ENCODE measurements at regions not wholly inside any gene's neighbourhood (a gene's known extent, or its start where the extent isn't known, plus 50 kb on each side); places are given as distances from the start of the nearest gene placed in this dataset.
"Not testable (repeated sequence)": the region's sequence is repeated elsewhere in the genome, so short reads cannot be mapped to it uniquely, and the experiment has no call there.

DNA sequence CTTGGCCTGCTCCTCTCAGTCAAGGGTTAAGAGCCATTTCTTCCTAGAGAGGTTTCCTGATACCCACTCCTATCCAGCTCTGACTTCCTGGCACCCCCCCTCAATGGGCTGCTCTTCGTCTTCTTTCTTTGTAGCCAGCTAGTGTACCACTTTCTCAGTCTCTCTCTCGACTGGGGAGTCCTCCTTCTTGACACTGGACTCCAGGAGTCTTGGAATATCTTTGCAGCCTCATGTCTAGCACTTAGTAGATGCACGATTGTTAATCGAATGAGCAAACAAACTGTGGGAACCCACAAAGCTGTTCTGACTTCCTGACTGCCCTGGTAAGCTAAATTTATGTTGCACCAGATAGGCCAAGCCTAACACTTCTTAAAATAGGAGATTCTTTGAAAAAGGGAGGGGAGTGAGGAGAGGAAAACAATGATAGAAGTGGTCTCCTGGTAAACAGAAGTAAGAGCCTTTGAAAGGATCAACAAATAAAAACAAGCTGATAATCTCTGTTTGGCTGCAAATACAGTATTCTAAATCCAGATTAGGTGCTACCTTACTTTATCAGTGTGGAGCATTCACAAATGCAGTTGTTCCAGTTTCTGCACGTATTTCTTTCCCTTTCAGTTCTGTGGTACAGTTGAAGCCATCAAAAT, 160.1 kb upstream of the CITED2 start:
- FAIRE-seq = no peak

DNA sequence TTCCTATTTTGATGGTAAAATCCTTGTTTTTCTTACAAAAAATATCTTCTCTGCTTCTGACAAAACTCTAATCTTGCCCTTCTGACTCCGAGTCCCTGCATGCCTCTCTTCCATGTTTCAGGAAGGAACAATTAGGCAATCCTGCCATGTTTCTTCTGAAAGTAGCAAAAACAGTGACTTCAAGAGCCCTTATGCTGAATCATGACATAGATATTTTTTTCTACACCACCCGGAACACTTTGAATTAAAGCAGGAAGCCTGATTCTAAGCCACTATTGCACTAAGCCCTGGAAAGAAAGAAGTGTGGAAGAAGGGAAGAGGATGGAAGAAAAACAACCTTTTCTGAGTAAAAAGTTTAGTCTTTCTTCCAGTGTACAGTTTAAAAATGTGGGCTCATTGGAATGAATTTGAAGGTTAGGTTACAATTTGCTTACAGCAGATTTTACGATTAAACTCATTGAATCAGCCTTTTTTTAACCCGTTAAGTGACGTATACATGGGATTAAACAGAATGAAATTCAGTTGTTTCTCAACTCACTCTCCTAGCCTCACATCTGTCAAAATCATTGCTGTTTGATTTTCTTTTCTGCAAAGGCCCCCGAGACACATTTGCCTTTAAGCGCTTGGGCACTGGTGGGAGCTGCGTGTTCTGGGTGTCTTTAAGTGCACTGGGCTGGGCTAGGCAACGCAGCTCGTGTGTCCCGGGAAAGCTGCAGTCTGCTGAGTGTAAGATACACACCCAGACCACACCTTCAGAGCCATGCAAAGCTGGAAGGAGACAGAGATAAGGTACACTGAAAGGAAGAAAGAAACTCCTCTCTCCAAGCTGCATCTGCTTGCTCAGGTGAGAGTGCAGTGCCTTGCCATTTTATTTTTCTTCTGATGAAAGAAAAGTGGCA, 159.4 kb upstream of the CITED2 start:
- no peak for FAIRE-seq

DNA sequence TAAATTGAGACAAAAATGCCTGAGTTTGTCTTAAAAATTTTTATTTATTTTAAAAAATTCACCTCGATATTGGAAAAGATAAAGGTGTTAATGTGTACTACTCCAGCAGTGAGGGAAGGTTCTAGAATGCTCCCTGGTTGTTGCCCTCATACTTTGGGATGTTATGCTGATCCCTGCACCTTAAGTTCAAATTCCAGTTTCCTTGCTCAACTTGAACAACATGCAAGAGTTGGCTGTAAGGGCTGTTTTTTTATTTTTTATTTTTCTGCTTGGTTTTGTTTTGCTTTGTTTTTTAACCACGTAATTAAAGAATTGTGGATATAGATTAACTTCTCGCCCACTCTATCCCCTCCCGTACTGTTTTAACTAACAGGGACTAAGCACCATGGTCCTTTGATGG, 158.7 kb upstream of the CITED2 start:
- FAIRE-seq = no peak

DNA sequence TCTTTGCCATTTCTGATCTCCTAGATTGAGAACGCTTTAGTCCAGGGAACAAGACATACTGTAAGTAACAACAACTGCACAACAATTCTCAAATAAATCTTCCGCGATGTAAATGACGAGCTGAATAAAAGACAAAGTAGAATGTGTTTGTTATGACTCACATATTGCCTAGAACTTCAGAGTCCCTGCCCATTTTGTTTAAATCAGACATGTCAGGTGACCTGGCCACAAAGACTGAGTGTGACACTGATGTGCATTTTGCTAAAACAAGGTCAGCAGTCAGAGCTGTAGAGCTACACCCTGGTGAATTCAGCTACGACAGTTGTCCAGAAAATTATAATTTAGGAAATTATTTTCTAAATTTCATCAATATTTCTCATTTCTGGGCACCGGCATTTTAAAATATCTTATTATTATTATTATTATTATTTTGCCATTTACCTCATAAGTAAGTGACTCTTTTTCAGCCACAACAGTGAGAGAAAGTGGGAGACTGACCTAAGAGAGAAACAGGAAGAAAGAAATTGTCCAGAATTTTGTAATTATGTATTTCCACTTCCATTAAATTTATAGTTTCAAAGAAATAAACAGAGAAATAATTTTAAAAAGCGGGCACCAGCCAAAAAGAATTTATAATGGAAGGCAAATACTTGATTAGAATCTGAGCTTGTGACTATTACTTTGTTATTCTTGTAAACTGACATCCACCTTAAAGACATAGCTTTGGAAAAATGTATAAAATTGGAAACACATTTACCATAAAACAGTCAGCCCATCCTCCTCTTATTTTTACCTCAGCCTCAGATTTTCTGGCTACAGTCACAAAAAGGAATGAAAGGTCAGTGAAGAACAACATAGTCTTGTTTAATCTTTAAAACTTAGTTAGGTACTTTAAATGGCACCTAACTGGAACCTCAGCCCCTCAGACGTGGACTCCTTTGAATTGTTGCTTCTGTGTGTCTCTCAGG, 157.0 kb upstream of the CITED2 start:
- FAIRE-seq = no peak

DNA sequence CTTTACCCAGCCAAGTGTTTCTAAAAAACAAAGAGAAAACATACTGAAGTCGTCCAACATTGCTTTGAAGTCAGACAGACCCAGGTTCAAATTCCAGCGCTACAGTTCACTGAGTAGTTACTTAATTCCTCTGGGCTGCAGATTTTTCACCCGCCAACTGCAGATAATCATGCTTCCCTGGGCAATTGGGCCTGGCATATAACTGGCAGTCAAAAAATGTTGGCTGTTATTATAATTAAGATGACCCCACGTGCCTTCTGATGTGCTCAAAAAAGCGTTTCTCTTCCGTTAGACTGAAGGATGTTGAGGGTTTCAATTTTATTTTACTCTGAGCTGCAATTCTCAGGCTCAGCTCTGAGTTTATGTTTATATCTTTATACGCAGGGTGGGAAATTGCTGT, 156.1 kb upstream of the CITED2 start:
- FAIRE-seq = no peak

DNA sequence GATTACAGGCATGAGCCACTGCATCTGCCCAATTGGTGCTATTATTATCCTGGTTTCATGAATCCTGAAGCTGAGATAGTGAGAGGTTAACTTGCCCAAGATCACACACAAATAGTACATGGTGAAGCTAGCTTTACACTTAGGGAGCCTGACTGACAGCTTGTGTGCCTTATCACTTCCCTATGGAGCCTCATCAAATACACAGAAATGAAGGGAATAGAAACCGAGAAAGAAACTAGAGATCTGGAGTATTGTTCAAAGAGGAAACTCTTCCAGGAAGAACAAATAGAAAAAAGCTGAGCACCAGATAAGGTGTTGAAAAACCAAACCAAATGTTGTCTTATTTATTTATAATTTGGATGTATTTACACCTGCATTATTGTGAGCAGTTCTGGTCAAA, 155.0 kb upstream of the CITED2 start:
- no peak for FAIRE-seq

DNA sequence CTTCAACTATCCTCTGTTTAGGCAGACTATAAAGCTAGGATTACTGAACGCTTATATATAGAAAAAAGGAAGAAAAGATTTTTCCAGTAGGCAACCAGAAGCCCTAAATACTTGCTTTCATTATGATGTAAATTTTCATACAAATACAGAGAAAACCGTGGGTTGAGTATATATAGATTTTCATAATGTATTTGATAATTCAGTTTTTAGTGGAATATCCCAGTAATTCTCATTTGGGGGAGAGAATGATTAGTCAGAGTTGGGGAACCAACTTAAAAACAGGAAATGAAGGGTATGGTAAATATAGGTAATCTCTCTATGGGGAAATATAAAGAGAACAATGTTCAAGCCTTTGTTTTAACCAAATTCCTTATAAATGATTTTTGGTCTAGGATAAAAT, 154.0 kb upstream of the CITED2 start:
- FAIRE-seq = no peak

DNA sequence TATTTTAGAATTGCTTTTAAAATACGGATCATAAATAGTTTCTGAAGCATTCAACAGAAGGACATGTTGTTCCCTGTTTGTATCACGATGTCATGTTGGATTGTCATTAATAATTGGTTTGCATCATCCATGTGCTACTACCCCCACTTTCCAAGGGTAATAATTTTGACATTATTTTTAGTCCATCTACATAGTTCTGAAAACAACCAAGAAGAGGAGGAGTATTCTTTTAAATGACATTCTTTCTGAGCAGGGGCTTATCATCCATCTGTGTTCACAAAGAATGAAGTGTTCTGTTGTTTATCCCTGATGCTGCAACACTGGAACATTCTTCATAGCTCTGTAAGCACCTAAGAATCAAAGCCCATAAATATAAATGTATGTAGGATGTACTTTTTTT, 151.0 kb upstream of the CITED2 start:
- peak; percentile 94 for FAIRE-seq

DNA sequence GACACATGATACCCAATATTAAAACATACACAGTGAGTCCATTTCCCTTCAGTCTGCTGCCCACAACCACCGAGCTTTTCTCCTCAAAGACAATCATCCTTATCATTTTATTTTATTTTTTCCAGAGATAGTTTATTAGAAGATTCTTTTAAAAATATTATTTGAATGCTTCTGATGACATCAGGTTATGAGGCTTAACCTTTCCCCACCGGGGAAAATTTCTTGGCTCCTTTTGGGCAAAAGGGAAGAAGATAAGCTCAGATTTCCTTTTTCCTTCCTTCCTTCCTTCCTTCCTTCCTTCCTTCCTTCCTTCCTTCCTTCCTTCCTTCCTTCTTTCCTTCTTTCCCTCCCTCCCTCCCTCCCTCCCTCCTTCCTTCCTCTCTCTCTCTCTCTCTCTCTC, 149.5 kb upstream of the CITED2 start:
- no peak for FAIRE-seq

DNA sequence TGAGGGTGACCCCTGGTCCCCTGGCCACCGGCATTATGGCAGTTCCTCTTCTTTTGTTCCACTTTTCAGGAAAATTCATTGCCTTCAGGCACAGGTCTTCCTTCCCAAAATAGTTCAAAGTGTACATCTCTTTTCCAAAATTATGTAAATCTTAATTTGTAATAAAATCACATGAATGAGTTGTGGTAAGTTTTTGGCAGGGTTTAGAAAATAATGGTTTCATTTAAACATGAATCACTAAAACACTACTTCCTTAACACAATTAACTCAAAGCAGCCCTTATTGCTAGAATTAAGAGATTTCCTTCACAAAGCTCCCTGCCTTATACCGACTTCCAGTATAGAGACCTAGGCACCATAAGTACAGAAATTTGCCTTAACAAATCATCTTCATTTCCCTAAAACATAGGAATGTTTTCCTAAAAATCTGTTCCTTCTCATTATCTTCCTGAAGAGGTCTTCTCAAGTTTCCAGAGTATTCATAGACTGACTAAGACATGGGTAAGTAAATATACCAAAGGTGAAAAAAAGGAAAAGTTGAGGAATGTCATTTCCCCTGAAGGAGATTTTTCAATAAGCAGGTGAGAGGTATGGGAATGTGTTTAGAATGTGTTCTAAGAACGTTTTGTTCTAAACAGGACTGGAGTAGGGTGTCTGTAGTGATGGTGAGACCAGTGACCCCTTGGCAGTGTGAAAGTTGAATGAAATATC, 148.2 kb upstream of the CITED2 start:
- FAIRE-seq = no peak

DNA sequence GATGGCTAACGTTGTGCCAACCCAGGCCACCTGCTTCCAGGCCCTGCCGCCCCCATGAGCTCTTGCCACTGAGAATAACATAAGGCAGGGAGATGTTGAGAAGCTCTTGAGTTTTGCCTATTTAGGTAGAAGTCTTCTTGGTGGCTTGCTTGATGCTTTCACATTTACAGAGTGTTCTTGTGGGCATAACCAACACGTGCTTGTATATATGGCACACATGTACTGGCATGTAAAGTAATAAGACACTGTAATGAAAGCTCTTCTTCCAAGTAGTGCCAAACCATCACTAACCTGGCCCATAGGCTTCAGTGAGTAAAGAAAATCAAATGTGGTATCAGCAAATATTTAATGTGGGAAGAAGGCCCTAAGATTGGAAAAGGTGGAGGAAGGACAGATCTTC, 146.9 kb upstream of the CITED2 start:
- FAIRE-seq = no peak

DNA sequence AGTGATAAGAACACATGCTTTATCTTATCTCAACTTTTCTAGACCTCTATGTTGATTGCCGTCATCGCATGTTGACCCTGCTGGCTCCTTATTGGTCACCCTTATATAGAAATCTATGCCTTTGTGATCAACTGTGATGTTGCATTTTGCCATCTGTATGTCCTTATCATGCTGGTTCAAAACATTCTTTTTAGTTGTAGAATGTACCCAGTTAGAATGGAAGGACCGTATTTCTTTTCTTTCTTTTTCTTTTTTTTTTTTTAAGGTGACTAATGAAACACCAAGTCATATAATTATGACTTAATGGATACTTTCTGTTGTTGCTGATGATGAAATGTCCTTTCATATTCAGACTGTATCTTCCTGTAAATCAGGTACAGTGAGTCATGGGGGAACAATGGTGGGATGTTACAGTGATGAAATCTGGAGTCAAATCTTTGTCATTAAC, 145.9 kb upstream of the CITED2 start:
- no peak for FAIRE-seq

DNA sequence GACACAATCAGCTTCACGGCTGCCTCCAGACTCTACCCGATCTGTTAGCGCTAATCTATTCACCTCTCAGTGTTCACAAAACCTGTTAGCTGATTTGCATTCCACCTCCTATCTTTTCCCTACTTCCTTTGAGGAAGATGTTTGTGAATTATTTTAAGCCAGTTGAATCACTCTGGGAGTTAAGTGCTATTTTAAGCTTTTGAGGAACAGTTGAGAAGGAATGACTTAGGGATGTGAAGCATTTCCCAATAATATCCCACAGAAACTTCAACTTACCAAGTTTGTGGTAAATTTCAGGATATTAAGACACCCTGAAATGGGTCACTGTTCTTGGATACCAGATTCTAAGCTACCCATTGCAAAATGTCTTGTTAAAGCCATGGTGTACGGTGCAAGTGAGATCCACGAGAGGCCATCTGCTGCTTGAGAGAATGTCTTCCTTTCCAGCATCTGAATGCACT, 145.2 kb upstream of the CITED2 start:
- no peak for FAIRE-seq

DNA sequence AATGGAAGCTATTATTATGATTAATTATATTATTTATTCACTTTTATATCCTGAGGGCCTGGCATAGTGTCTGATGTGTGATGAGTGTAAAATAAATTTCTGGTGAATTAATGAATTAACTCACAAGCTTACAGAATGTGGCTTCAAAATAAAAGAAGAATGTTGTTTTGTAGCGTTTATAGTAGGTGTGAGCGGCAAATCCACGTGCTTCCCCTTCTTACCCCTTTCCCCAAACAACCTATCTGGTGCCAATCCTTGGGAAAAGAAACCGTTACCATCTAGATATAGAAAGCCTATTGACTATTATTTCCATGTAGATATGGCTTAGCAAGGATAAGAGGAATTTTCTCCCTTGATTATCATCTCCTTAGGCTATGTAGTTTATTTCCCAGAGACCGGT, 144.6 kb upstream of the CITED2 start:
- no peak for FAIRE-seq

DNA sequence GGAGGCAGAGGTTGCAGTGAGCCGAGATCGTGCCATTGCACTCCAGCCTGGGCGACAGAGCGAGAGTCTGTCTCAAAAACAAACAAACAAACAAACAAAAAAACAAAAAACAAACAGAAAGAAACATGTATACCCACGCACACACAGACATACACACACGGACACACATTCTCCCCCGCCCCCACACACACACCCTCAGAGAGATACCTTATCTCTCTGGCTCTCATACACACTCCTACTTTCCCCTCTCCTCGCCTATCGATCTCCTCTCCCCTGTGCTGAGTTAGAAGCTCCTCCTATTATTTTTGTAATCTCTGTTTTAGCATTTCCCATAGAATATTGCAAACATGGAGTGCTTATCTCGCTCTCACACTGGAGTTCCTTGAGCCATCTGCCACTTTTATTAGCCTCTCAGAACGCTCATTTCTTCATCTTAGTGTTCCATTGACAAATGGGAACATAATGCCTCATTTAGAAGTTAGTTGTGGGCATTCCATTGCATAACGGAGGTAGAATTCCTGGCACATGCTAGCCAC, 144.2 kb upstream of the CITED2 start:
- no peak for FAIRE-seq

DNA sequence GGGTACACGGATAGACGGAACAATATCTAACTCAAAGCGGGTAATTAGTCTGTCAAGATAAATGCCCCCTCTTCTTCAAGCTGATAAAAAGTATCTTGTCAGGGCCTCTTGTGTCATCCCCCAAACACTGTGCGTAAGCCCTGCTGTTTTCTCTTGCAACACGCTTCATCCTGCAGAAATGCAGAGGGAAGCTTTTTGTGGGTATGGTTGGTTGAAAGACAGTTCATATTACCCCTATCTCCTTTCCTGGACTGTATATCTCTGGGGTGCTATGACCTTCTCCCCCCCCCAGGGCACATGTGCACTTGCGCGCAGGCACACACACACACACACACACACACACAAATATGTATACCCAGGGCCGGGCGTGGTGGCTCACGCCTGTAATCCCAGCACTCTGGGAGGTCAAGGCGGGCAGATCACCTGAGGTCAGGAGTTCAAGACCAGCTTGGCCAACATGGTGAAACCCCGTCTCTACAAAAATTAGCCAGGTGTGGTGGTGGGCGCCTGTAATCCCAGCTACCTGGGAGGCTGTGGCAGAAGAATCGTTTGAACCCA, 143.6 kb upstream of the CITED2 start:
- FAIRE-seq = not testable (repeated sequence)

DNA sequence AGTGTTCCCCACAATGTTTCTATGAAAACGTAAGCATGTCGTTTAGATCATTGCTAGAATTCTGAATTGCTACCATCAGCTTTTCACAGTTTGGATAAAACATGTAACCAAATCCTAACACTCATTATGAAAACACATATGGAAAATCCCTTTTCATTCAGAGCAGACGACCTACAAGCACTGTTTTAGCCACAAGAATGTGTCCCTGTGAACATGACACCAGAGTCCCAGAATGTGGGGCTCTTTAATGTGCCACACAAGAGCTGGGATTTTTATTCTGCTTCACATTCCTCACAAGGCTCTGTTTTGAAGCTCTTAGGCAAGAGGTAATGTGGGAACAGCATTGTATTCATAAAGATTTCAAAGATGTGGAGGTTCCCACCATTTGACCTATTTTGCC, 141.1 kb upstream of the CITED2 start:
- no peak for FAIRE-seq

DNA sequence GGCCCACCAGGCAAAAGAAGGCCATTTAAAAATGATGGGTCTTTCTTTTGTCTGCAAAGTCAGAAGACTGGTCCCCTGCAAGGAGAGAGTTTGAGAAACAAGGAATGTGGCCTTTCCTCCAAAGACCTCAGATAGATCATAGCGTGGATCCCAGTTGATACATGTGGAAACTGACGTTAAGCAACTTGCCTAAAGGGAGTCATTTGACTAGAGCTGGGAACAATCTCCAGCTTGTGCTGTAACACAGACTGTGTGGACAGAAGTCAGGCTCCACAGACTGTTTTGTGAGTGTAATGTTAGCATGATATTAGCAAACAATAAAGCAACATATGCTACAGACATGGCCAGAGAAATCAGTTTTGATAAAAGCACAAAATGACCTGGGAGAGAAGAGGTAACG, 140.4 kb upstream of the CITED2 start:
- FAIRE-seq = no peak

DNA sequence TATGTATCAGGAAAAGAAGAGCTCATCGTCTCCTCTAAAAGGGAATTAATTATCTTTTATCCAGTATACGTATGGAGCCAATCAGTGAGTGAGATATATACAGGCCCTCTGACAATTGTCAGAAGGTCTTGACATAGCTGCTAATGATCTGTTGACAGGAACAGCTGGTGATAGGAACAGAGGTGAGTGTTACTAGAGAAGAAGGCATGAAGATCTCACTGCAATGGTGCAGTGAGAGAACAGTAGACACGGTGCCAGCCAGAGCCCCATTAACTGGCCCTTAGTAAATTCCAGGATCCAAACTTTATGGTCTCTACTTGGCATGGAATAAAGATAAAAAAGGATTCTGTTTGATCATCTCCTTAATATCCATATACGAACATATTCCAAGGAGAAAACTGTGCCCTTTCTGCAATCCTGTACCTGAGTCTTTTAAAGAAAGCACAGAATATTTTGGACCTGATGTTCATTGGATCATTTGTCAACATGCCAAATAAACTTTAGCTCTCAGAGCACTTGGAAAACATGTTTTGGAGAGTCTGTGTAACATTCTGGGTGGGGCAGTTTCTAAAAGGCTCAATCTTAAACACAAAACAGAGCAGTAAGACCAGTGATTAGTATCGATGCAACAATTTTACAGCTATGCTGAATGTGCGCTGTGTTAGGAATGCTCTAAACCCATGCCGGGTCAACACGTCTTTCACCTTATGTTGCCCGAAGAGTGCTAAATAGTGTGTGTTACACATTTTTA, 135.8 kb upstream of the CITED2 start:
- FAIRE-seq = no peak

DNA sequence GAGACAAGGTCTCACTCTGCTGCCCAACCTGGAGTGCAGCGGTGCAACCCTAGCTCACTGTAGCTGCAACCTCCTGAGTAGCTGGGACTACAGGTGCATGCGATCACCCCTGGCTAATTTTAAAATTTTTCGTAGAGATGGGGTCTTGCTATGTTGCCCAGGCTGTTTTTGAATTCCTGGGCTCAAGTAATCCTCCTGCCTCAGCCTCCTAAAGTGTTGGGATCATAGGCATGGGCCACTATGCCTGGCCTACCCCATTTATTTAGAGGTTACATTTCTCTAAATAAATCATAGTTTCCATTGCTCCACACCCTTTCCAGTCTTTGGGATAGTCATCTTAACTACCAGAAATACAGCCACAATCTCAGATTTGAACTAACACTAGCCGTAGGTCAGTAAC, 134.7 kb upstream of the CITED2 start:
- no peak for FAIRE-seq

DNA sequence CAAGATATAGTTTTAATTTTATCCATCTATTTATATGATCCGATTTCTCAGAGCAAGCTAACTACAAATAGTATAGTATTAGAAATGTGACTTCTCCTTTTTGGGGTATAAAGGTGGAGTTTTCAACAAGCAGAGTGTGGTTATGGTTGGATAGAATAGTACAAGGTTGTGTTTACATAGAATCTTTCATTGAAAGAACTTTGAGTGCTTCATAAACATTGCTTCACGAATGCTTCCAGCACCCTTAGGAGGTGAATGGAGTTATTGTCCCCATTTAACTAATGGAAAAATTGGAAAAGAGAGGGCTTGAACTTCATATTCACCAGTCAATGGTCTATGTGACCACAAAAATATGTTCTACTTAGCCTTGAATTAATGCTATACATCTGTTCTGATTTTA, 134.1 kb upstream of the CITED2 start:
- no peak for FAIRE-seq
